ENCODE measurements at regions not wholly inside any gene's neighbourhood (a gene's known extent, or its start where the extent isn't known, plus 50 kb on each side); places are given as distances from the start of the nearest gene placed in this dataset.

DNA sequence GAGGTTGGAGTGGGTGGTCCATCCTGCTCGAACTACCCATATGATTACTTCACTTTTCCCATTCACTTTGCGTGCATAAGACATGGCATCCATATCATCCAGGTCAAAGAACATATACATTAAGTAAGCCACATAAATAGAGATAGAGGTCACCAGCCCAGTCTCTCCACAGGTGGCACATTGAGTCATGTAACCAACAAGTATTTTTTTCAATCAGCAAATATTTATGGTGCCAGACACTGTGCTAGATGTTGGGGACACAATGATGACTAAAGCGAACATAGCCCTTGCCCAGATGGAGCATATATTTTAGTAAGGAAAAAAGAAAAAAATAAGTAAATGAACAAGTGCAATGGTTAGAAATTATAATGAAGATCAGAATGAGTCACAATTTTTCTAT, 83.6 kb upstream of the LCLAT1 start:
- Mint-ChIP-seq H3K4me1 (peaks cover 15% of the 10 kb centered on the region), H3K4me3 (no peak overlapping the region), H3K27ac (peak overlapping the region in 1 of 3 experiments; percentile 39), H3K9me3 (no peaks in the 10 kb centered on the region), H3K36me3 (ENCODE audit: low read depth) (no peaks in the 10 kb centered on the region), H3K27me3 (ENCODE audit: low read depth) (peaks cover 3% of the 10 kb centered on the region)
- TF ChIP-seq, protein P1, sequence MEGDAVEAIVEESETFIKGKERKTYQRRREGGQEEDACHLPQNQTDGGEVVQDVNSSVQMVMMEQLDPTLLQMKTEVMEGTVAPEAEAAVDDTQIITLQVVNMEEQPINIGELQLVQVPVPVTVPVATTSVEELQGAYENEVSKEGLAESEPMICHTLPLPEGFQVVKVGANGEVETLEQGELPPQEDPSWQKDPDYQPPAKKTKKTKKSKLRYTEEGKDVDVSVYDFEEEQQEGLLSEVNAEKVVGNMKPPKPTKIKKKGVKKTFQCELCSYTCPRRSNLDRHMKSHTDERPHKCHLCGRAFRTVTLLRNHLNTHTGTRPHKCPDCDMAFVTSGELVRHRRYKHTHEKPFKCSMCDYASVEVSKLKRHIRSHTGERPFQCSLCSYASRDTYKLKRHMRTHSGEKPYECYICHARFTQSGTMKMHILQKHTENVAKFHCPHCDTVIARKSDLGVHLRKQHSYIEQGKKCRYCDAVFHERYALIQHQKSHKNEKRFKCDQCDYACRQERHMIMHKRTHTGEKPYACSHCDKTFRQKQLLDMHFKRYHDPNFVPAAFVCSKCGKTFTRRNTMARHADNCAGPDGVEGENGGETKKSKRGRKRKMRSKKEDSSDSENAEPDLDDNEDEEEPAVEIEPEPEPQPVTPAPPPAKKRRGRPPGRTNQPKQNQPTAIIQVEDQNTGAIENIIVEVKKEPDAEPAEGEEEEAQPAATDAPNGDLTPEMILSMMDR (IDR thresholded peaks at IDR 0.05; ENCODE audit: unreplicated experiment in 3 of 3): no peak

DNA sequence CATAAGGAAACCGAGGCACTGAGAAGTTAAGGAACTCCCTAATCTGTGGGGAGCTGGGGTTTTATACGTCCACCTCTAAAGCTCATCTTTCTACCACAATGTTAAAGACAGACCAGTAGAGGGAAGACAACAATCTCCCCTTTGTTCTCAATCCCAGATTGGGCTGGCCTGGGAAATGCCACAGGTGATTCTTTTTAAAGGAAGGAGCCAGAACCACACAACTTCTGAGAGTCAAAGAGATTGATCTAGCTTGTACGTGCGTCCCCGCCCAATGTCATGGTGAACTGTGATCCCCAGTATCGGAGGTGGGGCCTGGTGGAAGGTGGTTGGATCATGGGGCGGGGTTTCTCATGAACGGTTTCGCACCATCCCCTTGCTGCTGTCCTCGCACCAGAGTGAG, 81.8 kb upstream of the LCLAT1 start:
- Mint-ChIP-seq H3K9me3 (no peaks in the 10 kb centered on the region), H3K4me3 (no peak overlapping the region), H3K4me1 (peaks cover 10% of the 10 kb centered on the region), H3K27ac (no peak overlapping the region), H3K27me3 (ENCODE audit: low read depth) (peaks cover 3% of the 10 kb centered on the region), H3K36me3 (ENCODE audit: low read depth) (no peaks in the 10 kb centered on the region)
- TF ChIP-seq, protein P1 (IDR thresholded peaks at IDR 0.05; ENCODE audit: unreplicated experiment in 3 of 3): no peak

DNA sequence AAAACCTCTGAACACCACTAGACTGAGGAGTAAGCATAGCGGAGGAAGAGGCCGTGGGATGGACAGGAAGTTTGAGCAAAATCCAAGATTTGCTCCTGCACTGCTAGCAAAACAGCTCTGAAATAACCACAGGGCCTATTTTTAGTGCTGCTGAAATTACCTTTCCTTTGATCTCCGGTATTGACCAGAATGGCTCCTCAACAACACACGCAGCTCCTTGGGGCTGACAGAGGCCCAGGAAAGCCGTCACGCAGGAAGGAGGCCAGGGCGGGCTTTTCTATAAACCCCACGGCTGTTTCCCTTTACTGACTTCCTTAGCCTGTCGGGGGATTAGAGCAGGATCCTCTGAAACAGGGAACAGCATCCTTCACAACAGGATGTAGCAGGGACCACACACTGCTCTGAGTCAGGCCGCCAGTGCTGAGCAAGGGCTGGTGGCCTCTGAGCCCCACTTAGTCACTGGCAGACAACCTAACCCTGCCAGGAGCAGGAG, 80.8 kb upstream of the LCLAT1 start:
- no peaks in the 10 kb centered on the region for H3K9me3 Mint-ChIP-seq
- H3K4me1 Mint-ChIP-seq: peaks cover 6% of the 10 kb centered on the region
- TF ChIP-seq, protein P1 (IDR thresholded peaks at IDR 0.05; ENCODE audit: unreplicated experiment in 3 of 3): no peak
- peaks cover 3% of the 10 kb centered on the region for H3K27me3 Mint-ChIP-seq (ENCODE audit: low read depth)
- no peak overlapping the region for H3K4me3 Mint-ChIP-seq
- H3K36me3 Mint-ChIP-seq (ENCODE audit: low read depth): no peaks in the 10 kb centered on the region
- H3K27ac Mint-ChIP-seq: peak overlapping the region; percentile 7 to 22 (median 12)

DNA sequence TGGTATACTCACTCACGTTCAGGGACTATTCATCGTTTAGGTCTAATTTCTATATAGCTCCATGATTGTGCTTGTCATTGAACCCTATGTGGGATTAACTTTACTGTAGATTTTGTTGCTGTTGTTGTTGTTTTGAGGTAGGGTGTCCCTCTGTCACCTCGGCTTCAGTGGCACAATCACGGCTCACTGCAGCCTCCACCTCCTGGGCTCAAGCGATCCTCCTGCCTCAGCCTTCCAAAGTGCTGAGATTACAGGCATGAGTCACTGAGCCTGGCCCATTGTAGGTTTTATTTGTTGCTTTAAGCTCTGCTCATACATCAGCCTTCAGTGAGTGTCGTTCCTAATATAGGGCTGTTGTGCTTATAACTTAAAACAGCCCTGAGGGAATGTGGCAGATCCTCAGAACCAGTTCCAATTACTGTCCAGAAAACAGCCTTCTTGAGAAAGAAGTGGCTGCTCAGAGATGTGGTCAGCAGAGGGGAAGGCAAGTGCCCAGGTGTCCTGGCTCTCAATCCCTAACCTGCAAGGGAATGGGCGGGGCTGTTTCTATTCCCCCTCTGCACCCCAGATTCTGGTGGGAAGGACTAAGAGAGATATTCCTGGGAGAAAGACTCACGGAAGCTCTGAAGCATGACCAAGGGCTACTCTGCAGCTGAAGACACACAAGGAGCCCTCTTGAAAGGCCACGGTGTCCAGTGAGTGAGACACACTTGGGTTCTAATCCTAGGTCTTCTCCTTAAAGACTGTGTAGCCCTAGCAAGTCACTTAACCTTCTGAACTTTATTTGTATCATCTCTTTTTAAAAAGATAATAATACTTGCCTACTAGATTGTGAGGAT, 79.6 kb upstream of the LCLAT1 start:
- Mint-ChIP-seq H3K4me1 (peaks cover 3% of the 10 kb centered on the region), H3K27ac (peak overlapping the region in 1 of 3 experiments; percentile 60), H3K36me3 (ENCODE audit: low read depth) (no peaks in the 10 kb centered on the region), H3K27me3 (ENCODE audit: low read depth) (peaks cover 3% of the 10 kb centered on the region), H3K4me3 (no peak overlapping the region), H3K9me3 (no peaks in the 10 kb centered on the region)
- TF ChIP-seq, protein P1 (IDR thresholded peaks at IDR 0.05; ENCODE audit: unreplicated experiment in 3 of 3): no peak

DNA sequence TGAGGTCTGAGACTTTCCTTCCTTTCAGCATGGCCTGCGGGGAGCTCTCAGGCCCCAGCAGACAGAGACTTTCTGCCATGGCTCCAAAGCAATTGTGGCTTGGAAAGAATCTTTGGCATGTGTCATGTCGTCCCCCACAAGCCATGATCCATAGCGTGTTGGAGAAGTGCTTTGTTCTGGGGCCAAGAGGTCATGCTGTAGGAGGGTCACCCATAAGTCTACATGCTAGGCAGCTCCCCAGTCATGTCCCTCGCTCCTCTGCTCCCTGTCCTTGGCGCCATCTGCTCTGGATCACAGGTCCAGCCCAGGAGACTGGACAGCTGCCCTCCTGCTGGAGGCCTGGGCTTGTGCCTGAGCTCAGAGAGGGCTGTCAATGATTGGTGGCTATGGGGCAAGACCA, 78.8 kb upstream of the LCLAT1 start:
- H3K36me3 Mint-ChIP-seq (ENCODE audit: low read depth): no peaks in the 10 kb centered on the region
- TF ChIP-seq, protein P1 (IDR thresholded peaks at IDR 0.05; ENCODE audit: unreplicated experiment in 3 of 3): no peak
- no peaks in the 10 kb centered on the region for H3K4me1 Mint-ChIP-seq
- H3K27me3 Mint-ChIP-seq (ENCODE audit: low read depth): peaks cover 3% of the 10 kb centered on the region
- peak overlapping the region in 2 of 3 experiments; percentile 59 to 60 for H3K27ac Mint-ChIP-seq
- no peak overlapping the region for H3K4me3 Mint-ChIP-seq
- no peaks in the 10 kb centered on the region for H3K9me3 Mint-ChIP-seq

Data from nephron (organoid).